NT2/D1 (cell line): ENCODE measurements at regions not wholly inside any gene's neighbourhood (a gene's known extent, or its start where the extent isn't known, plus 50 kb on each side); places are given as distances from the start of the nearest gene placed in this dataset.

Experiments used
- DNase-seq: peaks from one replicate; pipeline ENCODE4 v3.0.0-alpha.2; 2011; ENCODE audit warnings: low read depth, low spot score
- H3K27me3 ChIP-seq: 2 replicates; pipeline ENCODE4 v1.6.0; 2011; ENCODE audit warnings: mild to moderate bottlenecking; ENCODE audit not compliant: insufficient read length, insufficient read depth
- H3K36me3 ChIP-seq: 2 replicates; pipeline ENCODE4 v1.6.1; 2011; ENCODE audit warnings: mild to moderate bottlenecking, low read length, mixed read lengths; ENCODE audit not compliant: insufficient read depth, insufficient read length
- H3K4me1 ChIP-seq: 2 replicates; pipeline ENCODE4 v1.5.1; 2011; ENCODE audit not compliant: insufficient read depth, insufficient read length
- H3K4me3 ChIP-seq: 2 replicates; pipeline ENCODE4 v1.5.1; 2011; ENCODE audit warnings: low read depth; ENCODE audit not compliant: insufficient read length
- H3K9ac ChIP-seq: 2 replicates; pipeline ENCODE4 v1.6.0; 2011; ENCODE audit warnings: low read depth; ENCODE audit not compliant: insufficient read length
- H3K9me3 ChIP-seq: 2 replicates; pipeline ENCODE4 v1.5.1; 2011; ENCODE audit warnings: mild to moderate bottlenecking, low read length; ENCODE audit not compliant: insufficient read depth
- SUZ12 ChIP-seq: IDR thresholded peaks from 2 replicates; pipeline ENCODE4 v1.6.1; 2011; ENCODE audit not compliant: insufficient read length, insufficient read depth; ENCODE audit errors: extremely low read depth
- YY1 ChIP-seq: IDR thresholded peaks from 2 replicates; pipeline ENCODE4 v1.6.1; 2011; ENCODE audit not compliant: insufficient read length, insufficient read depth
- ZNF274 ChIP-seq: IDR thresholded peaks from 2 replicates; pipeline ENCODE4 v1.6.1; 2011; ENCODE audit warnings: mild to moderate bottlenecking, low read depth, low read length

DNA sequence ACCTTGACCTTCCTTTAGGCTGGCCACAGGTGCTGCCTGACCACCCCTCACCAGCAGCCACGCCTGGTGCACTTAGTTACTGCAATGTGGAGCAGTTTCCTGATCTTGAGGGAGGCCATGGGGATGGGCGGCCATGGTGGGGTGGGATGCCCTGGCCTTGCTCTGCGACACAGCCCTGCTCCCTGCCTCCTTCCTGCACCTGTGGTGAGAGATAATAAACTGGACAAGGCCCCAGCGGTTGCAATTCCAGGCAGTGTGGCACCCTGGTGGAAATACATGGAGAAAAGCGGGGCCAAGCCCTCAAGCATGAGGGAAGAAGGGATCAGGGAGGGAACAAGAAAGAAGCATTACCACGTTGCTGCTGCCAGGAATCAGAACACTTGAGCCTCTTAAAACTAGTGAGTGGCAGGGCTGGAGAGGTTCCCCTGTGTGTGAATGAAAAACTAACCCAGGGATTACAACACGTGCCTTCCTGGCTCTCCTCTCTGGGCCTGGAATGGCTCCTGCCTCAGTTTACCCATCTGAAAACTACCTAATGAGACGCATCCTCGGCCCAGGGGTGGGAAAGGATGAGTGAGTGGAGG is 213.2 kb downstream of the LY86 start:
- Histone ChIP-seq H3K9me3 (no peaks in the 10 kb centered on the region), H3K4me1 (no peaks in the 10 kb centered on the region)
- TF ChIP-seq ZNF274 = no peak
- TF ChIP-seq YY1 = no peak
- no peak for TF ChIP-seq SUZ12

DNA sequence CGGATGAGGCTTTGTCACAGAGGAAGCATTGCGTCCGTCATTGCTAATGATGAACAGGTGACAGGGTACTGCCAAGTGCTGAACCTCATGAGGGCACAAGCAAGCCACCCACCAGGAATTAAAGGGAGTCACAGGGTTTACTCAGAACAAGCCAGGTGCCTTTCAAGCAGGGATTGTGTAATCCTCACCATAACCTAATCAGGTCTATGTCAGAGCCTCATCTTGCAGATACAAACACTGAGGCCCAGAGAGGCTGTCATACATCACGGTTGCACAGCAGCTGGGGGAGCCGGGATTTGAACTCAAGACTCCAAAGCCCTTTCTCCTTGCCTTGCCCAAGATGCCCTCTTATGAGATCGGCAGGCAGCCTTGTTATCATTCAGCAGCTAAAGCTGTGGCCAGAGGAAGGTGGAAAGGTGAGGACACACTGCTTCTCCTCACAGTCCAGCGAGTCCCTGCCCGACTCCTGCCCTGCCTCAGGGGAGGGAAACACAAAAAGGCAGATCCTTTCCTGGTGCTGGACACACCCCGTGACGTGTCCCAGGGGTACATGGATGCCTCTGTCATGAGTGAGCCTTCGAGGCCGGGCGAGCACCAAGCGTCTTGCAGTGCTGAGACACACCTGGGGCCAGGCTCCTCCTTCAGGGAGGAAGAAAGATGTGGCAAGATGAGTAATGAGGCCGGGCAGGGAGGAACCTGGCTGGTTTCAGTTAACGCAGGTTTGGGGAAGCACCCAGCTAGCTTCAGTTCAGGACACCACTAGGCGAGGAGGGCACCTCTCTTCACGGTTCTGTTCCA is 214.9 kb downstream of the LY86 start:
- no peaks in the 10 kb centered on the region for H3K9me3 ChIP-seq
- DNase-seq = no peak
- no peaks in the 10 kb centered on the region for H3K36me3 ChIP-seq
- TF ChIP-seq ZNF274 (no peak), SUZ12 (no peak), YY1 (no peak)
- H3K27me3 ChIP-seq = no peaks in the 10 kb centered on the region
- no peak overlapping the region for H3K4me3 ChIP-seq
- no peaks in the 10 kb centered on the region for H3K4me1 ChIP-seq
- H3K9ac ChIP-seq = no peak overlapping the region

More for the DNA sequence above, 213.2 kb downstream of the LY86 start:
- no peaks in the 10 kb centered on the region for H3K36me3 ChIP-seq
- DNase-seq = no peak
- H3K9ac ChIP-seq = no peak overlapping the region
- H3K4me3 ChIP-seq = no peak overlapping the region
- H3K27me3 ChIP-seq = no peaks in the 10 kb centered on the region

GRCh38 chr6:6804843-6805615 is 216.5 kb downstream of the LY86 start:
- H3K4me1 ChIP-seq = no peaks in the 10 kb centered on the region
- TF ChIP-seq SUZ12 (no peak), ZNF274 (no peak), YY1 (no peak)

DNA sequence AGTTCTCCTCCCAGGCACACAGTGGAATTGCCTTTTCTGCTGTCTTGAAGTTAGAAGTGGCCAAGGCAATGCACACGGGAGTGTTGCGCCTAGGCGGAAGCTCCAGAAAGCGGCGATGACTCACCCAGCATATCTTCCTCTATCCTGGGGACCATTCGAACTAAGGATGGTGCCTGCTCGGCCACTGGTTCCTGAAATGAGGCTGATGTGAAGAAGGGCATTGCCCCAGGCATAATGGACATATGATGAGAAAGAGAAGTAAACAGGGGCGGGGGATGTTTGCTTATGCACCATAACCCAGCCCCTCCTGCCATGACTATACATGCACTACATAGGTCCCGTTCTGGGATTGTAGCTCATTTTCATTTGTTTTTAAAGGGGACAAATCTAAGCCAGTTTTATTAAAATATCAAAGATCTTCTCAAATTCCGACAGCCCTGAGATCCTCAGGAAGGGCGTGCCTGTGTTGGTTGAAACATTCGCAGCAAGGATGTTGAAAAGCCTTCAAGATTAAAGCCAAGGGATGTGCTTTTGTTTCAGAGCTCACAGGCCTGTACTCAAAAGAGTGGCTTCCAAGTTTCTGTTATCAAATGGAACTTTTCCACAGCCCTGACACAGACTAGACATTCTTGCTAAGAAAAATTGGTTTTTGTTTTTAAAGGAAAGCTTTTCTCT is 218.5 kb downstream of the LY86 start:
- Histone ChIP-seq H3K9me3 (no peaks in the 10 kb centered on the region), H3K4me1 (no peaks in the 10 kb centered on the region), H3K9ac (no peak overlapping the region), H3K27me3 (no peaks in the 10 kb centered on the region), H3K4me3 (no peak overlapping the region), H3K36me3 (no peaks in the 10 kb centered on the region)
- no peak for DNase-seq
- TF ChIP-seq YY1 = no peak

More at GRCh38 chr6:6804843-6805615, 216.5 kb downstream of the LY86 start:
- no peak for DNase-seq
- H3K4me3 ChIP-seq = no peak overlapping the region
- no peaks in the 10 kb centered on the region for H3K9me3 ChIP-seq
- H3K9ac ChIP-seq = no peak overlapping the region
- no peaks in the 10 kb centered on the region for H3K36me3 ChIP-seq
- no peaks in the 10 kb centered on the region for H3K27me3 ChIP-seq

DNA sequence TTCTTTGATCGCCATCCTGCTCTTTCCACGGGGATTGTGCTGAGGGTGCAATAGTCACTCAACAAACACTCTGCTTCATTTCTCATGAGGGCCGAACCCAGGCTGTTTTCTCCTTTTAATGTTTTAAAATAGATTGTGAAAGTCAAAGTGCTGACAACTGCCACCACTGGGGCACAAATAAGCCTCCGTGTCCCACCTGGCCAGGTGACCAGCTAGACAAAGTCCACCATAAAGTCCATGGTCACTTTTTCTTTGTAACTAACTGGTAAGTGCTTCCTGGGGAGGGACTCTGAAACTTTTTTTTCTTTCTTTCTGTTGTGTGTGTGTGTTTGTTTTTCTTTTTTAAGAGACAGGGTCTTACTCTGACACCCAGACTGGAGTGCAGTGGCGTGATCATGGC is 219.8 kb downstream of the LY86 start:
- H3K4me3 ChIP-seq = no peak overlapping the region
- no peaks in the 10 kb centered on the region for H3K4me1 ChIP-seq
- H3K27me3 ChIP-seq = no peaks in the 10 kb centered on the region
- no peaks in the 10 kb centered on the region for H3K36me3 ChIP-seq
- no peak overlapping the region for H3K9ac ChIP-seq
- H3K9me3 ChIP-seq = no peaks in the 10 kb centered on the region
- no peak for DNase-seq
- TF ChIP-seq YY1 (no peak), ZNF274 (no peak), SUZ12 (no peak)

GRCh38 chr6:6808915-6809314 is 220.4 kb downstream of the LY86 start:
- no peaks in the 10 kb centered on the region for H3K9me3 ChIP-seq
- H3K4me1 ChIP-seq = no peaks in the 10 kb centered on the region
- no peaks in the 10 kb centered on the region for H3K36me3 ChIP-seq
- no peak overlapping the region for H3K4me3 ChIP-seq
- DNase-seq = no peak
- no peaks in the 10 kb centered on the region for H3K27me3 ChIP-seq
- TF ChIP-seq SUZ12 (no peak), YY1 (no peak), ZNF274 (no peak)
- H3K9ac ChIP-seq = no peak overlapping the region
